K562 (cell line): ENCODE measurements at regions not wholly inside any gene's neighbourhood (a gene's known extent, or its start where the extent isn't known, plus 50 kb on each side); places are given as distances from the start of the nearest gene placed in this dataset.
A peak's percentile ranks its signal among the peaks of the same experiment; 100 is the strongest.

Source experiments
- ATAC-seq: fragments of 200-7000 bp; cut with Tn5 transposase; 3 replicates; pipeline ENCODE4 v1.9.1; 2020; ENCODE audit warnings: moderate library complexity
- BruUV-seq: library from RNA; stranded (reverse); fragments of 400-500 nt; replicated peaks from 2 replicates; lab custom pipeline; 2021; lab: Mats Ljungman, UMichigan
- CTCF ChIA-PET: fragments of 300-600 bp; formaldehyde crosslinking; extraction: SDS; loops from one replicate; lab custom pipeline; 2021; ENCODE audit warnings: low intra/inter-chr PET ratio; lab: Yijun Ruan, JAX
- POLR2A ChIA-PET: fragments of 300-600, 350-650 bp; sonication (Branson Sonifier 250); formaldehyde crosslinking; extraction: SDS; loops from one replicate; lab custom pipeline; 2021; ENCODE audit warnings: antibody characterized with exemption, inconsistent platforms; lab: Yijun Ruan, JAX
- DNase-seq, 4 experiments: peaks; one replicate each; pipeline versions ENCODE4 v3.0.0 to v3.0.0-alpha.2; 2011 to 2018; ENCODE audit warnings: low spot score in 3 of 4, mixed read lengths in 3 of 4; ENCODE audit errors: extremely low read depth in 1 of 4
- FAIRE-seq: peaks from 2 replicates; lab custom pipeline; 2011; peaks lifted over from hg19 to GRCh38; lab: Jason Lieb, UNC
- H2AFZ ChIP-seq: 2 replicates; pipeline ENCODE4 v1.6.0; 2011; ENCODE audit warnings: low read depth, low read length, control low read depth, inconsistent platforms
- H3K27ac ChIP-seq: fragments of 200-600 bp; 3 replicates; pipeline ENCODE4 v1.8.0; 2011; ENCODE audit warnings: low read depth, mild to moderate bottlenecking, control low read depth, inconsistent platforms, low read length, moderate library complexity, mixed read lengths; ENCODE audit errors: extremely low read depth
- H3K27me3 ChIP-seq, 2 experiments: fragments of 300-600 bp in 1 of 2; 2 replicates in 1 of 2; 3 replicates in 1 of 2; pipeline versions ENCODE4 v1.6.0 to v1.8.0; 2011; ENCODE audit warnings: inconsistent platforms in 2 of 2, low read length in 2 of 2, mild to moderate bottlenecking in 1 of 2, mixed read lengths in 1 of 2, moderate library complexity in 1 of 2; ENCODE audit not compliant: control insufficient read depth in 2 of 2, insufficient read depth in 2 of 2
- H3K36me3 ChIP-seq: fragments of 300-600 bp; 3 replicates; pipeline ENCODE4 v1.8.0; 2011; ENCODE audit warnings: mild to moderate bottlenecking, low read length, inconsistent platforms; ENCODE audit not compliant: control insufficient read depth, insufficient read depth
- H3K4me1 ChIP-seq, 2 experiments: fragments of 200-600 bp in 1 of 2; replicated peaks in 1 of 2; 2 replicates in 1 of 2; 3 replicates in 1 of 2; pipeline versions ENCODE4 v1.5.1 to v1.8.0; 2011; ENCODE audit warnings: inconsistent platforms in 2 of 2, low read length in 2 of 2, mild to moderate bottlenecking in 1 of 2, mixed read lengths in 1 of 2, moderate library complexity in 1 of 2; ENCODE audit not compliant: control insufficient read depth in 2 of 2, insufficient read depth in 2 of 2
- H3K4me2 ChIP-seq: 2 replicates; pipeline ENCODE4 v1.6.1; 2011; ENCODE audit warnings: low read length, control low read depth, inconsistent platforms, mixed read lengths; ENCODE audit not compliant: insufficient read depth
- H3K4me3 ChIP-seq: fragments of 200-600 bp; sonication (generic), shearing (Covaris generic); 2 replicates; pipeline ENCODE4 v1.5.1; 2016; ENCODE audit warnings: control low read depth, inconsistent platforms
- H3K79me2 ChIP-seq: fragments of 200-600 bp; 3 replicates; pipeline ENCODE4 v1.8.0; 2011; ENCODE audit warnings: low read length, inconsistent platforms; ENCODE audit not compliant: control insufficient read depth, insufficient read depth
- H3K9ac ChIP-seq, 2 experiments: 2 replicates each; pipeline versions ENCODE4 v1.6.0 to v1.6.1; 2011; ENCODE audit warnings: low read depth in 2 of 2, low read length in 2 of 2, control low read depth in 1 of 2, inconsistent platforms in 1 of 2, mild to moderate bottlenecking in 1 of 2, mixed read lengths in 1 of 2; ENCODE audit not compliant: insufficient read depth in 1 of 2
- H3K9me1 ChIP-seq: one replicate; pipeline ENCODE4 v1.6.0; 2011; ENCODE audit warnings: inconsistent platforms, mild to moderate bottlenecking, low read length, moderate library complexity; ENCODE audit not compliant: control insufficient read depth, insufficient read depth
- H3K9me3 ChIP-seq: replicated peaks from 2 replicates; pipeline ENCODE4 v1.5.1; 2011; ENCODE audit warnings: low read depth, low read length, inconsistent platforms; ENCODE audit not compliant: control insufficient read depth, insufficient read depth
- H4K20me1 ChIP-seq: replicated peaks from 2 replicates; pipeline ENCODE4 v1.6.1; 2011; ENCODE audit warnings: low read length, inconsistent platforms, mixed read lengths; ENCODE audit not compliant: control insufficient read depth, insufficient read depth
- BRD4 ChIP-seq: fragments of 200-600 bp; sonication (generic); IDR thresholded peaks from 2 replicates; pipeline ENCODE4 v1.6.1; 2017; ENCODE audit warnings: inconsistent platforms
- CEBPG ChIP-seq, 3 experiments: fragments of 200-800 bp in 1 of 3; sonication (Bioruptor generic) in 1 of 3; sonication (generic) in 1 of 3; formaldehyde crosslinking in 1 of 3; IDR thresholded peaks in 2 of 3; conservative IDR thresholded peaks in 1 of 3; 2 replicates each; pipeline versions ENCODE4 v1.6.1 to v1.8.0; 2016 to 2022; ENCODE audit warnings: missing compliant biosample characterization in 2 of 3, missing genetic modification characterization in 2 of 3, mild to moderate bottlenecking in 1 of 3, missing genetic modification reagents in 1 of 3
- RBM17 ChIP-seq: fragments of 200-400 bp; formaldehyde crosslinking; IDR thresholded peaks from 2 replicates; pipeline ENCODE4 v1.6.1; 2017; ENCODE audit warnings: low read depth, mild to moderate bottlenecking, low read length, borderline replicate concordance
- RREB1 ChIP-seq: fragments of 250-450 bp; sonication (Bioruptor Pico); IDR thresholded peaks from 2 replicates; pipeline ENCODE4 v1.4.0; 2020
- SMAD4 ChIP-seq: fragments of 250-450 bp; sonication (Bioruptor Pico); conservative IDR thresholded peaks from 2 replicates; pipeline ENCODE4 v1.8.0; 2021; ENCODE audit warnings: inconsistent platforms, mild to moderate bottlenecking, moderate library complexity
- ZFP36 ChIP-seq: fragments of 150-350 bp; IDR thresholded peaks from 2 replicates; pipeline ENCODE4 v1.6.1; 2018; ENCODE audit warnings: low read length, low read depth; ENCODE audit not compliant: partially characterized antibody
- ZNF12 ChIP-seq: sonication (generic); formaldehyde crosslinking; IDR thresholded peaks from 2 replicates; pipeline ENCODE4 v1.4.0; 2020; ENCODE audit warnings: mild to moderate bottlenecking, missing genetic modification reagents
- ZNF3 ChIP-seq: fragments of 250-450 bp; sonication (Bioruptor Pico); IDR thresholded peaks from 2 replicates; pipeline ENCODE4 v1.5.0; 2021; ENCODE audit warnings: mild to moderate bottlenecking, moderate library complexity
- ZNF395 ChIP-seq: fragments of 200-800 bp; sonication (Bioruptor generic); IDR thresholded peaks from 2 replicates; pipeline ENCODE4 v1.6.1; 2017; ENCODE audit warnings: missing genetic modification characterization, missing compliant biosample characterization
- WGBS: fragments of 100-300 bp; shearing (Covaris generic); methylation state at CpG from one replicate; pipeline ENCODE4 v1.1.6; 2016; ENCODE audit warnings: low coverage, mixed read lengths; ENCODE audit not compliant: insufficient coverage; ENCODE audit errors: missing lambda C conversion rate; 5-methylcytosine and 5-hydroxymethylcytosine counted together
- in situ Hi-C: fragments of 300-500 bp; cut with MboI; formaldehyde crosslinking; loops from 4 replicates; pipeline ENCODE4 v1.15.0; 2018; ENCODE audit warnings: inconsistent platforms, mixed read lengths
- intact Hi-C: fragments of 100-400 bp; cut with micrococcal nuclease; formaldehyde crosslinking; loops from 2 replicates; pipeline ENCODE4 v1.14.2; 2022
- TF ChIP-seq, protein P1 (sequence below): fragments of 450-650 bp; IDR thresholded peaks from 2 replicates; pipeline ENCODE4 v1.6.1; 2017; ENCODE audit warnings: antibody characterized with exemption, mild to moderate bottlenecking

DNA sequence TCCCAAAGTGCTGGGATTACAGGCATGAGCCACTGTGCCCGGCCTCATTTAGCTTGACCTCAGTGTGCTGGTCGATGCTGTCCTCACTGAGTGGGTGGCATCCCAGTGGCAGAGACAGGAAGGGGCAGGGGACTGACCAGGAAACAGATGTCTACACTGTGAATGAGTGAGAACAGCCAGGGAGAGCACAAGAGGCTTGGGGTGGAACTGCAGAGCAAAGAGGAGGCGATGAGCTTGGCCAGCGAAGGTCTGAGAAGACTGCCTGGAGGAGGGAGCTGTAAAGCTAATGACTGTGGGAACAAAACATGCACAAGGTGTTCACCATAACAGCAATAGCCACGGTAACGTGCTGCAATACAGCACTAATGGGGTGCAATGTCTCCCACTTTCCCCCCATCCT is 57.2 kb upstream of the BEGAIN start:
- ChIA-PET POLR2A (no interaction called here), CTCF (no interaction called here)
- Histone ChIP-seq H3K9me3 (no peaks in the 10 kb centered on the region), H3K4me1 (peaks cover 22 to 27% of the 10 kb centered on the region in 2 experiments), H2AFZ (peak overlapping the region; percentile 77; the same call in 1 of the 2 replicates), H3K9ac (no peak overlapping the region; a peak in 1 of 4 replicates), H3K4me3 (no peak overlapping the region), H3K27ac (peak overlapping the region; percentile 51; the same call in 1 of the 3 replicates), H3K4me2 (peak overlapping the region; percentile 36; the same call in 1 of the 2 replicates), H3K9me1 (peaks cover 2% of the 10 kb centered on the region), H3K27me3 (no peaks in the 10 kb centered on the region), H3K36me3 (no peaks in the 10 kb centered on the region), H3K79me2 (no peaks in the 10 kb centered on the region), H4K20me1 (no peaks in the 10 kb centered on the region)
- no TSS peak for BruUV-seq
- intact Hi-C loops, result no loop called here
- FAIRE-seq (no peak), DNase-seq (peak in 1 of 4 experiments; percentile 12), ATAC-seq (peak; percentile 21; the same call in 1 of the 3 replicates)
- in situ Hi-C loops, result no loop called here
- WGBS, result 6% methylated on average over 6 of the region's 6 CpGs
- TF ChIP-seq CEBPG (CRISPR knock-in tag; IDR thresholded peaks at IDR 0.05) (peak; percentile 37; the same call in 1 of the 2 replicates), CEBPG (tag; conservative IDR thresholded peaks at IDR 0.05 in 1 of 2, IDR thresholded peaks at IDR 0.05 in 1 of 2) (no peak), SMAD4 (CRISPR knock-in tag) (0 out of 2 replicates have a peak, but pooled peaks have one; percentile 14), ZFP36 (peak; percentile 89), ZNF395 (CRISPR knock-in tag) (no peak), RREB1 (CRISPR knock-in tag) (no peak), BRD4 (no peak), RBM17 (no peak), ZNF12 (CRISPR knock-in tag) (no peak), ZNF3 (CRISPR knock-in tag) (peak; percentile 79)
- TF ChIP-seq, protein P1, sequence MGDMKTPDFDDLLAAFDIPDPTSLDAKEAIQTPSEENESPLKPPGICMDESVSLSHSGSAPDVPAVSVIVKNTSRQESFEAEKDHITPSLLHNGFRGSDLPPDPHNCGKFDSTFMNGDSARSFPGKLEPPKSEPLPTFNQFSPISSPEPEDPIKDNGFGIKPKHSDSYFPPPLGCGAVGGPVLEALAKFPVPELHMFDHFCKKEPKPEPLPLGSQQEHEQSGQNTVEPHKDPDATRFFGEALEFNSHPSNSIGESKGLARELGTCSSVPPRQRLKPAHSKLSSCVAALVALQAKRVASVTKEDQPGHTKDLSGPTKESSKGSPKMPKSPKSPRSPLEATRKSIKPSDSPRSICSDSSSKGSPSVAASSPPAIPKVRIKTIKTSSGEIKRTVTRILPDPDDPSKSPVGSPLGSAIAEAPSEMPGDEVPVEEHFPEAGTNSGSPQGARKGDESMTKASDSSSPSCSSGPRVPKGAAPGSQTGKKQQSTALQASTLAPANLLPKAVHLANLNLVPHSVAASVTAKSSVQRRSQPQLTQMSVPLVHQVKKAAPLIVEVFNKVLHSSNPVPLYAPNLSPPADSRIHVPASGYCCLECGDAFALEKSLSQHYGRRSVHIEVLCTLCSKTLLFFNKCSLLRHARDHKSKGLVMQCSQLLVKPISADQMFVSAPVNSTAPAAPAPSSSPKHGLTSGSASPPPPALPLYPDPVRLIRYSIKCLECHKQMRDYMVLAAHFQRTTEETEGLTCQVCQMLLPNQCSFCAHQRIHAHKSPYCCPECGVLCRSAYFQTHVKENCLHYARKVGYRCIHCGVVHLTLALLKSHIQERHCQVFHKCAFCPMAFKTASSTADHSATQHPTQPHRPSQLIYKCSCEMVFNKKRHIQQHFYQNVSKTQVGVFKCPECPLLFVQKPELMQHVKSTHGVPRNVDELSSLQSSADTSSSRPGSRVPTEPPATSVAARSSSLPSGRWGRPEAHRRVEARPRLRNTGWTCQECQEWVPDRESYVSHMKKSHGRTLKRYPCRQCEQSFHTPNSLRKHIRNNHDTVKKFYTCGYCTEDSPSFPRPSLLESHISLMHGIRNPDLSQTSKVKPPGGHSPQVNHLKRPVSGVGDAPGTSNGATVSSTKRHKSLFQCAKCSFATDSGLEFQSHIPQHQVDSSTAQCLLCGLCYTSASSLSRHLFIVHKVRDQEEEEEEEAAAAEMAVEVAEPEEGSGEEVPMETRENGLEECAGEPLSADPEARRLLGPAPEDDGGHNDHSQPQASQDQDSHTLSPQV, result 0 out of 2 replicates have a peak, but pooled peaks have one; percentile 35
